ENCODE measurements at regions not wholly inside any gene's neighbourhood (a gene's known extent, or its start where the extent isn't known, plus 50 kb on each side); places are given as distances from the start of the nearest gene placed in this dataset.

DNA sequence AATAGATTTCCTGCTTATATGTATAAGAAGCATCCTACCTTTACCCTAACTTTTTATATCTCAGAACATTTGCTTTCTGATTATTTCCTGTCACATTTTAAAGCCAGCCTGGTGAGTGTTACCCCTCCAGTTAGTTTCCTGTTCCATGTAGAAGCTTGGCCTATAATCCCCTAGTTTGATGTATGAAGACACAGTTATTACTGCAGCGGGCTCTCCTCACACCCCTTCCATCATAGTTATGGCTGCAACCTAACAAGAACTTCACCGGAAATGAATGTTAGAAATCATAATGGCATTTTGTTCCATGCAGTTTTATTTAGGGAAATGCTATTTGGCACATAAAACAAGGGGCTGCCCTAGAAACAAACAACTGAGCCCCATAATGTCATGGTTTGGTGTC lies 400.2 kb upstream of the SETBP1 start:
- FAIRE-seq (no peak), DNase-seq (ENCODE audit: insufficient read length, low spot score) (no peak)
- TF ChIP-seq CTCF (IDR thresholded peaks at IDR 0.05; ENCODE audit: insufficient read depth, missing control alignments): no peak

- no peak for FAIRE-seq
- no peak for DNase-seq (ENCODE audit: insufficient read length, low spot score)
- TF ChIP-seq CTCF (IDR thresholded peaks at IDR 0.05; ENCODE audit: insufficient read depth, missing control alignments): no peak
Observed at GRCh38 chr18:44286049-44286448, 394.6 kb upstream of the SETBP1 start.

DNA sequence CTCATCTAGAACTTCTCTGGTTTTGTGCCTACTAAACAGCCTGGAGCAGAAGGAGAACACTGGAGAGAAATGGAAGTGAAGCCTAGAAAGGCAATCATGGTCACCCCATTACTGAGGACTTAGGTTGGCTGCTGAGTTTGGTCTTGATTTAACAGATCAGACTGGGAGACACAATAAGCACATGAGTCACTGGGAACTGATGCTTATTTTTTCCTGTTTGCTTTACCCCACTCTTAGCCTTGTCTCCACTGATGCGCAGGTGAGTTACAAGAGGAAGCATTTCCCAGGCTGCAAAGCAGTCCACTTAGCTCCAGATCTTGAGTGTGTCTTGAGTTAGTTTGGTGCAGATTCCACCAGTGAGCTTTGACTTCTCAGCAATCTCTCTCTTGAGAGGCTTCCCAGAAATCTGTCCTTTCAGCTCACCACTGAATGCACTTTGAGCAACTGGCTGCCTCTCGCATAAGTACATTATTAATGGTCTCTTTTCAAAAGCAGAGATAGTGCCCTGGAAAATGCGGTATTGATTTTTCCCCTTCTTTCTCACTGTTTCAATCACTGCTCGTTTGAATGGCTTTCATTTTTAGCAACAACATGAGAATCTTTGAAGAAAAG lies 390.2 kb upstream of the SETBP1 start:
- no peak for FAIRE-seq
- no peak for DNase-seq (ENCODE audit: insufficient read length, low spot score)
- TF ChIP-seq CTCF (IDR thresholded peaks at IDR 0.05; ENCODE audit: insufficient read depth, missing control alignments): no peak

GRCh38 chr18:44298566-44298965 lies 382.1 kb upstream of the SETBP1 start:
- FAIRE-seq (no peak), DNase-seq (ENCODE audit: insufficient read length, low spot score) (no peak)
- no peak for TF ChIP-seq CTCF (IDR thresholded peaks at IDR 0.05; ENCODE audit: insufficient read depth, missing control alignments)

- DNase-seq (ENCODE audit: insufficient read length, low spot score) (no peak), FAIRE-seq (no peak)
- no peak for TF ChIP-seq CTCF (IDR thresholded peaks at IDR 0.05; ENCODE audit: insufficient read depth, missing control alignments)
Observed at GRCh38 chr18:44309185-44309584, 371.5 kb upstream of the SETBP1 start.

DNA sequence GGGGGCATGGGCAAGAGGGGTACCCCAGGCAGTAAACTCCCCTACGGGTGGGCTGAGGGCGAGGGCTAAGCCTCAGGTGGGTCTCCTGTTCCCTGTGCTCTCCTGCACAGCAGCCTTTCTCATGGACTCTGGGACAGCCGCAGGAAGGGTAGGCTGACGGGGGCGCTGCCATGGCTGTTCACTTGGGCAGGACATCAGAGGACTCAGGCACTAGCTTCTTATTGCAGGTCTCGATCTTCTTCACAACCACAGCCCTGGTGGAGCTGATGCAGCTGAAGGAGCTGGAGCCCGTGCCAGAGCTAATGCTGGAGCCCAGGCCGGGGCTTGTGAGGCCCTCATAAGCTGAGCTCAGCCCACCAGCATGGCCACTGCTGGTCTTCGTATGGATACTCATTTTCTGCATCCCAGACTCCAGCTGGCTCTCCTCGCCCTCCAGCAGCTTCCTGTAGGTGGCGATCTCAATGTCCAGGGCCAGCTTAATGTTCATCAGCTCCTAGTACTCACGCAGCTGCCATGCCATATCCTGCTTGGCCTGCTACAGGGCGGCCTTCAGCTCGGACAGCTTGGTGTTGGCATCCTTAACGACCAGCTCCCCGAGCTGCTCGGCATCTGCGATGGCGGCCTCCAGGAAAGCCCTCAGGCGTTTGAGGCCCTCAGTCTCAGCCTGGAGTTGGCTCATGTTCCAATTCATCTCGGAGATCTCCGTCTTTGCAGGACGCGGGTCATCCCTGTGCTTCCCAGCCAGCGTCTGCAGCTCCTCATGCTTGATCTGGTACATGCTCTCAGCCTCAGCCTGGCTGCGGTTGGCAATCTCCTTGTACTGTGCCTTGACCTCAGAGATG lies 359.8 kb upstream of the SETBP1 start:
- DNase-seq (ENCODE audit: insufficient read length, low spot score) (no peak), FAIRE-seq (no peak)
- TF ChIP-seq CTCF (IDR thresholded peaks at IDR 0.05; ENCODE audit: insufficient read depth, missing control alignments): no peak

Data from D721Med (cell line).